ENCODE measurements at regions not wholly inside any gene's neighbourhood (a gene's known extent, or its start where the extent isn't known, plus 50 kb on each side); places are given as distances from the start of the nearest gene placed in this dataset.

DNA sequence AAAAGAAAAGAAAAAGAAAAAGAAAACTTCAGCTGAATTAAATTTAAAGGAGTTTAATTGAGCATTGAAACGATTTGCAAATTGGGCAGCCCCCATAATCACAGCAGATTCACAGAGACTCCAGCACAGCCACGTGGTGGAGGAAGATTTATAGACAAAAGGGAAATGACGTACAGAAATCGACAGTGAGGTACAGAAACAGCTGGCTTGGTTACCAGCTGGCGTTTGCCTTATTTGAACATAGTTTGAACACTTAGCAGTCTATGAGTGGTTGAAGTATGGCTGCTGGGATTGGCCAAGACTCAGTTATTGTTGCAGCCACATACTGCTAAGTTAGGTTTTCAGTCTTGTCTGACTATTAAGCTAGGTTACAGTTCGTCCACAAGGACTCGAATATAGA, 312.2 kb upstream of the SLC14A2 start:
- Histone ChIP-seq H3K9me2 (no peaks in the 10 kb centered on the region), H3K4me1 (ENCODE audit: control insufficient read depth in 1 of 2, insufficient read depth in 2 of 2, low read depth in 1 of 2, low read length in 1 of 2) (peaks cover 0 to 2% of the 10 kb centered on the region in 2 experiments; a peak in 1 of 4 replicates), H3F3A (replicated peaks; ENCODE audit: insufficient read depth) (no peaks in the 10 kb centered on the region), H3K9me3 (no peaks in the 10 kb centered on the region), H3K4me2 (no peak overlapping the region), H3K4me3 (ENCODE audit: low read depth in 2 of 2, low read length in 1 of 2) (no peak overlapping the region), H3K9ac (no peak overlapping the region), H4K20me1 (ENCODE audit: insufficient read depth) (no peaks in the 10 kb centered on the region), H2AFZ (ENCODE audit: low read depth) (no peak overlapping the region), H3K27ac (ENCODE audit: low read depth in 2 of 2, low read length in 1 of 2) (no peak overlapping the region), H3K27me3 (ENCODE audit: insufficient read depth) (no peaks in the 10 kb centered on the region), H3K36me3 (replicated peaks in 1 of 2; ENCODE audit: control insufficient read depth in 1 of 2, insufficient read depth in 2 of 2, low read length in 1 of 2) (no peaks in the 10 kb centered on the region), H3K79me2 (ENCODE audit: insufficient read depth) (no peaks in the 10 kb centered on the region)
- DNase-seq: no peak
- CTCF ChIA-PET: interaction anchor here (0.9 to 1.1 kb wide), 2 partner anchors 27 to 82 kb away, joined by 3 read pairs; no protein-coding TSS in a partner anchor
- POLR2A ChIA-PET: no interaction called here
- 60% methylated on average over 7 of the region's 7 CpGs for WGBS (ENCODE audit: low lambda C conversion rate)
- TF ChIP-seq MEF2A (IDR thresholded peaks at IDR 0.05; ENCODE audit: borderline replicate concordance, low read depth): no peak
- TF ChIP-seq JUND (IDR thresholded peaks at IDR 0.05): no peak

GRCh38 chr18:45304558-45304957, 310.7 kb upstream of the SLC14A2 start:
- DNase-seq: no peak
- 56% methylated on average over 1 of the region's 1 CpG for whole genome bisulfite sequencing (ENCODE audit: low lambda C conversion rate)
- ChIA-PET POLR2A (no interaction called here), CTCF (interaction anchor here (1.2 kb wide), 1 partner anchor 29 kb away, joined by 3 read pairs; no protein-coding TSS in a partner anchor)
- Histone ChIP-seq H3K9me2 (no peaks in the 10 kb centered on the region), H3K36me3 (replicated peaks in 1 of 2; ENCODE audit: control insufficient read depth in 1 of 2, insufficient read depth in 2 of 2, low read length in 1 of 2) (no peaks in the 10 kb centered on the region), H3K27me3 (ENCODE audit: insufficient read depth) (no peaks in the 10 kb centered on the region), H3K4me2 (no peak overlapping the region), H3K9me3 (no peaks in the 10 kb centered on the region), H3K4me3 (ENCODE audit: low read depth in 2 of 2, low read length in 1 of 2) (no peak overlapping the region), H3K4me1 (ENCODE audit: control insufficient read depth in 1 of 2, insufficient read depth in 2 of 2, low read depth in 1 of 2, low read length in 1 of 2) (peaks cover 0 to 5% of the 10 kb centered on the region in 2 experiments; a peak in 1 of 4 replicates), H3K27ac (ENCODE audit: low read depth in 2 of 2, low read length in 1 of 2) (no peak overlapping the region), H4K20me1 (ENCODE audit: insufficient read depth) (no peaks in the 10 kb centered on the region), H2AFZ (ENCODE audit: low read depth) (no peak overlapping the region), H3K9ac (no peak overlapping the region), H3F3A (replicated peaks; ENCODE audit: insufficient read depth) (no peaks in the 10 kb centered on the region), H3K79me2 (ENCODE audit: insufficient read depth) (no peaks in the 10 kb centered on the region)
- TF ChIP-seq USF1 (IDR thresholded peaks at IDR 0.05; ENCODE audit: borderline replicate concordance, low read depth): no peak
- TF ChIP-seq EP300 (IDR thresholded peaks at IDR 0.05; ENCODE audit: borderline replicate concordance in 1 of 2, low read depth in 1 of 2, low read length in 1 of 2): no peak
- no peak for TF ChIP-seq POLR2AphosphoS5 (IDR thresholded peaks at IDR 0.05; ENCODE audit: low read depth, low read length)
- no peak for TF ChIP-seq TAF1 (IDR thresholded peaks at IDR 0.05; ENCODE audit: borderline replicate concordance, low read depth, low read length)
- TF ChIP-seq NFIC (IDR thresholded peaks at IDR 0.05; ENCODE audit: borderline replicate concordance): no peak

GRCh38 chr18:45312555-45313126, 302.6 kb upstream of the SLC14A2 start:
- Histone ChIP-seq H2AFZ (ENCODE audit: low read depth) (no peak overlapping the region), H3K27me3 (ENCODE audit: insufficient read depth) (no peaks in the 10 kb centered on the region), H3K4me3 (ENCODE audit: low read depth in 2 of 2, low read length in 1 of 2) (no peak overlapping the region), H3K9me3 (no peaks in the 10 kb centered on the region), H3K4me1 (ENCODE audit: control insufficient read depth in 1 of 2, insufficient read depth in 2 of 2, low read depth in 1 of 2, low read length in 1 of 2) (peaks cover 0 to 3% of the 10 kb centered on the region in 2 experiments; a peak in 1 of 4 replicates), H3K27ac (ENCODE audit: low read depth in 2 of 2, low read length in 1 of 2) (no peak overlapping the region), H3K9me2 (no peaks in the 10 kb centered on the region), H3K4me2 (no peak overlapping the region), H3F3A (replicated peaks; ENCODE audit: insufficient read depth) (no peaks in the 10 kb centered on the region), H4K20me1 (ENCODE audit: insufficient read depth) (no peaks in the 10 kb centered on the region), H3K36me3 (replicated peaks in 1 of 2; ENCODE audit: control insufficient read depth in 1 of 2, insufficient read depth in 2 of 2, low read length in 1 of 2) (no peaks in the 10 kb centered on the region), H3K9ac (no peak overlapping the region), H3K79me2 (ENCODE audit: insufficient read depth) (no peaks in the 10 kb centered on the region)
- CTCF ChIA-PET: interaction anchor here (2.2 kb wide), 1 partner anchor 37 kb away, joined by 7 read pairs; no protein-coding TSS in a partner anchor
- TF ChIP-seq MEF2A (IDR thresholded peaks at IDR 0.05; ENCODE audit: borderline replicate concordance, low read depth): no peak
- TF ChIP-seq FOXJ3 (CRISPR knock-in tag; IDR thresholded peaks at IDR 0.05): no peak
- no peak for TF ChIP-seq ELF1 (IDR thresholded peaks at IDR 0.05)
- no peak for TF ChIP-seq POLR2AphosphoS5 (IDR thresholded peaks at IDR 0.05; ENCODE audit: low read depth, low read length)
- no peak for TF ChIP-seq RXRA (IDR thresholded peaks at IDR 0.05; ENCODE audit: borderline replicate concordance, low read depth)
- 62% methylated on average over 5 of the region's 9 CpGs for WGBS (ENCODE audit: low lambda C conversion rate)
- DNase-seq: no peak
- POLR2A ChIA-PET: no interaction called here

Measured in SK-N-SH (cell line).